HPDE6-E6E7 (cell line): ENCODE measurements at regions not wholly inside any gene's neighbourhood (a gene's known extent, or its start where the extent isn't known, plus 50 kb on each side); places are given as distances from the start of the nearest gene placed in this dataset.

ENCODE experiments used
- DNase-seq: peaks from one replicate; pipeline ENCODE4 v3.0.0; 2011; ENCODE audit warnings: missing footprints; ENCODE audit errors: extremely low spot score

DNA sequence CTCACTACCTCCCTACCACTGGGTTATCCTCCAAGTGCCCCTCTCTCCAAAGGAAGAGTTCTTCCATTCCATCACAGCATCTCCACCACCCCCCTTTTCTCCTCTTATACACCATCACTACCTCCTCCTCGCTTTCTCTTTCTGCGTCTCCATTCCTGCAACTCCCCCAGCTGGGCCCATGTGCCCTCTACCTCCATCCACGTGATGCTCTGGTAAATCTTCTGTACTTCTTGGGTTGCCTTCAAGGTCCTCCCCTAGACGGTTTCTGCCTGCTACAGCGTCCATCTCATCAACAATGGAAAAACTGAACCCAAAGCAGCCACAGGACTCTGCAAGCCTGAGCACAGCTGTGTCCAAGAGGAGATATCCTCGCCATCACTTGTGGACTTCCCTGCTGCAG, 129.5 kb upstream of the SLCO3A1 start:
- DNase-seq, result no peak

DNA sequence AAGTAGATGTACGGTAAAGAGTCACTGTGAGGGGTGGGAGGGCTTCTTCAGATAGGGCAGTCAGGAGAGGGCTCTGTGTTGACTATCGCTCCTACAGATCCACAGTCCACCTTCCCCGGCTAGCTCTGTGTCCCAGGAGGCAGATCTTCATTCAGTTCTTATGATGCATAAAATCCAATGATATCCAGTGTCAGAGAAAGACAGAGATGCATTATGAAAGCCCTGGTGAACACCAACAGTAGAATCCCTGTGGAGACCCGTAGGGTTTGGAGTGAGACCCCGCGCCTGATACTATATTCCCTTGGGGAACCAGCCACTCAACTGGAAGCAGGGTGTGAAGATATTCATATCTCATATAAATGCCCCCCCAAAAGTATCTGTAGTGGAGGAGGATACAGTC, 119.8 kb upstream of the SLCO3A1 start:
- DNase-seq, result no peak

DNA sequence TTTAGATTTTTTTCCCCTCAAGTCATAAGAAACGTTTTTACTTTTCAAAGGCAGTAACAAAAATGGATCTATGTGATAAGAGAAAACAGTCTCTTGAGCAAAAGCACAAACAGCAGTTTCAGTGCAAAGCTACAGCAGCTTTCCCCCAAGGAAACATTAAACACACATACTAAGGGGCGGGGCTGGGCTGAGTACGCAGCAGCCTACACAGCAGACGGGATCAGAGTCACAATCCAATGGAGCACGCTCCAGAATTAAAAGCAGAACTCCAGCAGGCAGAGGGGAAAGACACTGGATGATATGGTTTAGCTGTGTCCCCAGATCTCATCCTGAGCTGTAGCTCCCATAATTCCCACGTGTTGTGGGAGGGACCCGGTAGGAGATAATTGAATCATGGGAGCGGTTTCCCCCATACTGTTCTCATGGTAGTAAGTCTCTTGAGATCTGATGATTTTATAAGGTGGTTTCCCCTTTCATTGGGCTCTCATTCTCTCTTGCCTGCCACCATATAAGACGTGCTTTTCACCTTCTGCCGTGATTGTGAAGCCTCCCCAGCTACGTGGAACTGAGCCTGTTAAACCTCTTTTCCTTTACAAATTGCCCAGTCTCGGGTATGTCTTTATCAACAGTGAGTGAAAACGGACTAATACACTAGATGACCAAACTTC, 116.2 kb upstream of the SLCO3A1 start:
- no peak for DNase-seq

DNA sequence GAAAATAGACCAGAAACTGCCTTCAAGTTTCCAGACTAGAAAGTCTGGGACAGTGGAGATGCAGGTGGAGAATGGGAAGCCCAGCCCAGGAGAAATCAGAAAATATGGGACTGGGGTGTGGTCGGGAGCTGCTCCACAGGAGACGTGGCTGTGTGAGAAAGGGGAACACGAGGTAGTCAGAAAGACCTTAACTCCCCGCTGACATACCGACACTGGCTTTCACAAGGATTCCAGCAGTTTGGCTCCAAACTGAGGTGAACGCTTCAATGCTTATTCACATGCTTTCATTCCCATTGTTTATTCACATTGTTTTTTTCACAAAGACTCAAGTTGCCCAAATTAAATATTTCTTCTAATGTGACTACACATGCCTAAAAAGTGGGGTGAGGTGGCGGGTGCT, 111.5 kb upstream of the SLCO3A1 start:
- no peak for DNase-seq

DNA sequence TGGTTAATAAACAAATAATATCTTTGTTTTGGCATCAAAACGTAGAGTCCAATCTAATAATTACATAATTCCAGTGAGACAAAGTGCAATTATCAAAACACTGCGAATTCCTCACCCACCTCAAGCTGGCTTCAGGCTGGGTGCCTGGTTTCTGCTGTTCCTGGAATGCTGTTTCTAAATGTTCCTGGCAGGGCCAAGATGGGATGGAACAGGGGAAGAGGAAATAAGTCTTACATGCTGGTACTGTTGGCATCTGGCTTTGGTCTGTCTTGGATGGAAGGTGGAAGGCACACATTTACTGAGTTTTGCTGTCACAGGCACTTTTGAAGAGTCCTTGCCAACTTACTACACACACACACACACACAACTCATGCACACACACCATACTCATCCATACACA, 101.9 kb upstream of the SLCO3A1 start:
- no peak for DNase-seq

DNA sequence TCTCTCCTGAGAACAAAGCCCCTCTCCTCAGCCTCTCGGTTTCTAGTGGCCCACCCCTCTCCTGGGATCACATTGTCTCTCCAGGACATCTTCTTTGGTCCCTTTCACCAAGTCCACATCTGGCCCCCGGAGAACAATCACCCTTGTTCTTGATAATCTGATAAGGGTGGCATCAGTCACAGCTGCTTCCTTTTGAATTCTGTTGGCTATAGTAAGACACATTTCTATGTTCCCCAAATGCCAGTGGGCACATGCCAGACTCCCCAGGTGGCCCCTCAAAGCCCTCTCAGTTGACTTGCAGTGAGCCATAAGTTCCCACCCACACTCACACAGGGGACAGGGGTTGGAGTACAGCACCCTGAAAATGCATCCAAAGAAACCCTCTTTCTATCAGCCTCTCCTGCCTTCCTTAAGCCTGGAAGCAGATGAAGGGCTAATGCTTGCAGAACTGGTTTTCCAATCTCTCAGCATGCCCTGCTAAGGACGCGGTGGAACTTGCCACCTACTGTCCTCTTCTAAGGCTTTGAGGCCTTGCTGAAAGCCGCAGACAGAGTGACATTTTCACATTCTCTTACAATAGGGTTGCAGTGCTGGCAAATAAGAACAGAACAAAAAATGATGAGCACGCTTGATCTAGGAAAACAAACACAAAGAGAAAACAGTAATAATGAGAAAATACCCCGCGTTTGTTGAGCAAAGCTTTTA, 101.3 kb upstream of the SLCO3A1 start:
- DNase-seq, result no peak

DNA sequence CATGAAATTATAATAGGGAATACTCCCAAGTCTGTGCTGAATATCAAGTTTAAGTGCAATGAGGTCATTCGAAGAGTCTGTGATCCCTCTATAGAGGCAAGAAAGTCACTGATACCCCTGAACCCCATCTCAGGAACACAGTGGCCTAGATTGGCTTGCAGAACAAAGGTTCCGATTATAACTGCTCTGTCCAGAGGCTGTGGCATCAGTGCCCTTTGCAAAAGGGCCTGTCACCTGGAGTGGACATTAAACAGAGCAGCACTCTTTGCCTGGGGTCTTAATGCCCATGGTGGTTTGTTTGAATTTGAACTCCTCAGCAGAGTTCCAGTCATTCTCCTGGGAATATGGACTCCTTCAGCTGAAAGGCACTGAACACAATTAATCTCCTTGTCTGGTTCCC, 93.9 kb upstream of the SLCO3A1 start:
- no peak for DNase-seq

DNA sequence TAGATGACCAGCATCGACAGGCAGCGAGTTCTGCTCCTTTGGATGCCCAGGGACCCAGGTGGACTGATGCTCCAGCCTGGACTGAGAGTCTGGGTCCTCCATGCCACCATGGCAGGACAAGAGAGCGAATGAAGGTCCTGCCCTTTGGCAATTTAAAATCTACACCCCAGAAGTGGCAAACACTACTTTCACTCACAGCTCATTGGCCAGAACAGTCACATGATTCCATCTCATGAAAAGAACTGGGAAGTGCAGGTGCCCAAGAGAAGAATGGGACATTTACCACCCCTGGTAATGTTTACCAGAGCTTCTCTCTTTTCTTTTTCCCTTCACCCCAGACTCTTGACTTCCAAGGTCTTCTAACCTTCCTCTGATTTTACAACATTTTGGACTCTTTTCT, 87.8 kb upstream of the SLCO3A1 start:
- DNase-seq, result no peak

DNA sequence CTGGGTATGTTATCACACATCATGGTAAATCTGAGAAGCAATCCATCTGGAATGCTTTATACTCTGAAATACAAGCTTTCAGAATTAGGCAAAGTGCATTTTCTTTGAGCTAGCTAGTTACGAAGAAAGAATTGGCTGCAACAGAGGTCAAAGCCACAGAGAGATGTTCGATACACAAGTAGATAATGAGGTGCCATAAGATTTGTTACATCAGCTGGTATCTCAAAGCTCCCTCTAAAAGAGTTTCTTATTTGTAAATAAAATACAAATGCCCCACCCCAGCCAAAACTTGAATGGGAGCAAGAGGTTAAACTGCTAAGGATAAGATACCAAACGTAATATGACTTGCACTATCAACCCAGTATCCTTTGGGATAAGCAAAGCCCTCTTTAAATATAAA, 84.0 kb upstream of the SLCO3A1 start:
- DNase-seq, result no peak

DNA sequence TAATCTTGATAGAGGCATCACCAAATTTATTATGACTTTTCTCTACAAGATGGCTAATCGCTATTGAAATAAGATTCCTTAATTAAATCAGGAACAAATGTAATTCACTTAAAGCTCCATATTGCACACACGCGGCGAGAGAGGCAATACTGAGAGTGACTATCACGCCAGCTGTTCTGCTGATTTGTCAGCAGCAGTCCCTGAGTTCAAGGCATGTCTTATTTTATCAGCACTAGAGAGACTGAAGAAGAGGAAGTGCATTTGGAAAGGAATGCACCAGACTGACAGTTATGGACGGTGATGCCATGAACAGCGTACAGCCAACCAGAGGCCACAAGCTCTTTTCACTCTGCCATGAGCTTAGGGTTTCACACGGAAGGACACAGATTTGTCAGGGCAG, 83.6 kb upstream of the SLCO3A1 start:
- no peak for DNase-seq

DNA sequence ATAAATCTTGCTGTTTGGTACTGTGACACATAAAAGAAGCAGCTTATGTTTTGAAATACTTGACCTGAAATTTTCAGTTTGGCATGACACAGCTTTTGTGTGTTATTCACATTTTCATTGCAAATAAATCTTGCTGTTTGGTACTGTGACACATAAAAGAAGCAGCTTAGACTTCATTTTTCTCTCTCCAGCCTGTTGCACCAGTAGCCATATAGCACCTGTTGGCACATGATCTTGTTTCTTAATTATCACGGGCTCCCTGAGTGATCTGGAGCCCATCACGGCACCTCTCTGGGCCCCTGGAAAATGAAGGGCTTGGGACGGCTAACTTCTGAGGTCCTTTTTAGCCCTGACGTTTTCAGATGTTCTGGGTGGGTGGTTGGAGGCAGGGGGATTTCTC, 77.4 kb upstream of the SLCO3A1 start:
- DNase-seq, result no peak

DNA sequence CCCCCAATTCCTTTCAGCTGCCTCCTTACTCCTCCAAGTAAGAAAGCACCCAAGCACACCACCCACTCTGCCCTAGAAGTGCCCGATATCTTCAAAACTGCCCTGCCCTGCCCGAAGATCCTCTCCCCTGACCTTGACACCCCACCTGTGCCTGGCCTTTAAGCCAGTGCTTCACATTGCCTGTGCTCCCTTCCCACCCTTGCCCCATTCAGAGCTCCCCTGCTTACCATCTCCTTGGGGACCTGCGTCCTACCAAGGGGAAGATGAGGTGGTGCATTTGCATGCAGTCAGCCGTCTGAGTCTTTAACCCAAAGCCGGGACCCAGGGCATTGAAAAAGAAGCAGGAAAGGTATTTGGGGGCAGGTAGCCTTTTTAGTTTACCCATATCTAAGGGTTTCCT, 73.5 kb upstream of the SLCO3A1 start:
- DNase-seq, result no peak

DNA sequence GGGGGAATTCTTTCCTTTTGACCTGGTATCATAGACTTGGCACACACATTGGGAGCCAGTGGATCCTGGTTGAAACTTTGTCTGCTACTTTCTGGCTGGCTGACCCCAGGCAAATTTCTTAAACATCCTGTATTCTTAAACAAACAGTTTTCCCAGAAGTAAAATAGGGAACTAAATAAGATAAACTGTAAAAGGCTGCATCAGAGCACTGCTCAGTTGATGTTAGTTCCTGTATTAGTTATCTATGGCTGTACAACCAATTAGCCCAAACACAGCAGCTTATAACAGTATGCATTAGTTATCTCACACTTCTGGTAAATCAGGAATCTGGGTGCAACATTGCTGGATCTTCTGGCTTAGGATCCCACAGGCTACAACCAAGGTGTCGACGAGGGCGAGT, 73.1 kb upstream of the SLCO3A1 start:
- no peak for DNase-seq

DNA sequence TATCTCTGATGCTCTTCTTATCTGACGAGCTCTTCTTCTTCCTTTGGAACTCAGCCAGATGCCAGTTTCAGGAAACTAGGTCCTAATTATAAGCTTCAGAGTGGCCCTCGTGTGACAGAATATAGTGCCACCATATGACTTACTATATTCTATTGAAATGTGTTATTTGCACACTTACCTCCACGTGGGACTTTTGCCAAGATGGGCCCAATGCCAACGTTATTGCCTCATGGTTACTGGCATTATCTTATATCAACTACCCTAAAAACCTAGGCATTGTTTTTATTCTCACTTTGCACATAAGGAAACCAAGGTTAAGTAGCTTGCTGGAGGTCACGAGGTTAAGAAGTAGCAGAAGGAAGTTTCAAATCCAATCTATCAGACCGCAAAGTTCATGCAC, 71.3 kb upstream of the SLCO3A1 start:
- DNase-seq, result no peak

DNA sequence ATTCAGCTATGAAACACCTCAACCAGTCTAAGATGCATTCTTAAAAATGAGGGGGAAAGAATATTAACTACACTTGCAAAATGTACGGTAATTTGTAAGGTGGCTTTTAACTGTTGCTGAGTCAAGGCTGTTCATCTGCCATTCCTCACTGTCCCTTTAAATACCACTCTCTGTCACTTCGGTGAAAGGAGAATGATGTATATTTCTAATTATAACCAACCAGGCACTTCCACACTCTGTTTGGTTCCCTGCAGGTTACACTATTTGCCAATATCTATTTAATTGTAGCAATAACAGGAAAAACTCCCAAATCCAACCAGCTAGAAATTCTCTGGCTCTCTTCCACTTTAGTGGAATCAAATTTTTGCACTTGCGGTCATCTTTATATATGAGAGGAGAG, 70.5 kb upstream of the SLCO3A1 start:
- no peak for DNase-seq

DNA sequence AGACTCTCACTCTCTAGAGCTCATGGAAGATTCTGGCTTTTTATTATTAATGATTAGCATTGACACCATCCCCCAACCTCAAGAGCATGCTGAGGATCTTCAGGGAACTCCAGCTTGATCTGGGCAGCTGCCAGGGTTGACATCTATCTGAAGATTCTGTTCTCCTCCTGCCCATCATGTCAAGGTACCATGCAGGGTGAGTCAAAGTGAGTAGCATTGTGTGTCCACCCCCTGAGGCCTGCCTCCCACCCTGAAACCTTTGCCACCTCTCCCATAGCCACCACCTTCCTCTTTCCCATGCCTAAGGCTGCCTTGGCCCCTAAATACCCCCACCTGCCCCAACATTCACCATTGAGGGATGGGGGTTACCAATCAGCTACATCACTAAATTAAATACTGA, 70.1 kb upstream of the SLCO3A1 start:
- no peak for DNase-seq

DNA sequence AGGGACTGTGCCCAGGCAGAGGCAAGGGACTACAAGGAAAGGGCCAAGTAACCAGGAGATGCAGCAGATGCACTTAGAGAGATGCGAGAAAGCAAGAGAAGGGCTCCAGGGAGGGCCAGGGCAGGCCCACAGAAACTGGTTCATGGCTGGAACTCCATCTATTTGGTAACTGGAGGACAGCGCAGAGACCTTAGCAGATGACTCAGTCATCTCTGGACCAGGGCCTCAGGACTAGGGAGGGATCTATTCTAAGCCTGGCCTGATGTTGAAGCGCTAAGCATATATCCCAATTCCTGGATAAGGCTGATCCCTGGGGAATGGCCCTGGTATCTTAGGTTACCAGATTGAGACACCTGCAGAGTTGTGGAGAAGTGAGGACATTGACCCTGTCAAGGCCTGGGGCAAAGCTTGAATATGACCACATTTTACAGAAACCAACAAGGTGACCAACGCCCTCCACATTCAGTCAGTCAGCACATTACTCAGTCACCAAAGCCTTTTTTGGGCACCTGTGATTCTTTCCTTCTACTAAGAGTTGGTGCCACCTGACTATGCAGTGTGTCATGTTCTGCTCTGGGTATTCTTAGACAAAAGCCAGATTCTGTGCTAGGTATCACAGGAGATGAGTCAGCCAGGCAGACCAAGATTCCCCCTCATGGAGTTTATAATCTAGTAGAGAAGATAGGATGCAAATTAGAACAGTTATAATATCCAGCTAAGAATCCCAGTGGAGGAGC, 68.4 kb upstream of the SLCO3A1 start:
- no peak for DNase-seq

DNA sequence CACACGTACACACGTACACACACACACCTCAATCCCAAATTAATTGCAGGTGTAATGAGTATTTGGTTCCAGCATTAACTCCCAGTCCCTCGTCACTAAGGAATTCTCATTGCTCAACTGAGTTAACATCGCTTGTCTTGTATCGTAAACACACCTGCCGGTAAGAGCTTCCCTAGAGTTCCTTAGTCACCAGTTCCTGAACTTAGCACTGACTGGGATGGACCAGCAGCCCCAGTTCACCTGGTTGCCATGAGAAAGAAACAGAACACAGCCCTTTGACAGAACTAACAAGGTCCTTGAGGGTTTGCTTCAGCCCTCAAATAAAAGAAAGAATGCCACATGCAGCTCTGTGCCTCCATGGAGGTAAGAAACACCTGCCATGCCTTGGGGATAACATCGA, 66.3 kb upstream of the SLCO3A1 start:
- no peak for DNase-seq

DNA sequence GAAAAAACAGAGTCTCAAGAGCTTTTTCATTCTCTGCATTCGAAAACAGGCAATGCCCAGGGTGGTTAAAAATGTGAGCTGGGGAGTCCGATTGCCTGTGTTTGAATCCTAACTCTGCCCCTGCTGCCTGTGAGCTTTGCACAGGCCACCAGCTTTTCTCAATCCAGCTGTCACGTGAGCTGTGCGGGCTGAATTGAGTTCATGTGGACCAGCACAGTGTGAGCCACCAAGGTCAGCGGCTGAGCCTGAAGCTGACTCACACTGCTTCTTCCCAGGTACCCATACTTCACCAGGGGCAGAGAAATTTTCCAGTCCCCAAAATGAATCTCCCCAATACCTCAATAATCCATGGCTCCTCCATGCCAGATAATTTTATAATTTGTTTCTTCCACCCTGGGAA, 64.4 kb upstream of the SLCO3A1 start:
- DNase-seq, result no peak

DNA sequence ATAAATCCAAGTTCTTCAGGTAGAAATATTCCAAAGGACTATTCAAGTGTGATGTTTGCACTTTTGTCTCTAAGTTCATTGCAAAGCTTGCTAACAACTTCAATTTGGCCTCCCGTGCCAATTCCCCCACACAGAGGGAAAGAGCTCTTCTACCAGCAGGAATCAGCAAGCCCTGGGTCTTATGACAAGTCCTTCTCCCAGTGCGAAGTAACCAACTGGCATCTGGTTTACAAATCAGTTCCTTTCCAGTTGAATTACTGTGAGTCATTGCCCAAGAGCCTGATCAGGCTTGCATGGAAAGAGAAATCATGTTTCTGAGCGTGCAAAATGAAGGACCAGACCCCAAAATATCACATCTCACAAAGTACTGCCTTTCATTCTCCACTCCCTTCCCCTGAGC, 62.7 kb upstream of the SLCO3A1 start:
- peak; percentile 84 for DNase-seq

DNA sequence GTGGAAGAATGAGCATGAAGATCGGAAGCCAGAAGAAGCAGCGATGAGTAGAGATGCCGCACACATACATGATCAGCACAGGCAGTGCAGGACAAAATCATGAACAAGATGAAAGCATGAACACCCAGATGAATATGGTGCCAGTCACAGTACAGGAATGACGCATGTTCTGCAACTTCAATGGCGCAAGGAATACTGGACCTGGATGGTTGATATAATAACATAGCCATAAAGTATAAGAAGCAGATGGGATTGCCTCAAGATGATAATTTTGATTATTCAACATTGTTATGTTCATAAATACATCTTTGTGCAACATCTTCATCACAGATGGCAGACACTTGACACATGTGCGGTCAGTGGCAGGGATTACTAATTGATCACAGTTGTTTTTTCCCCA, 59.7 kb upstream of the SLCO3A1 start:
- DNase-seq, result no peak

DNA sequence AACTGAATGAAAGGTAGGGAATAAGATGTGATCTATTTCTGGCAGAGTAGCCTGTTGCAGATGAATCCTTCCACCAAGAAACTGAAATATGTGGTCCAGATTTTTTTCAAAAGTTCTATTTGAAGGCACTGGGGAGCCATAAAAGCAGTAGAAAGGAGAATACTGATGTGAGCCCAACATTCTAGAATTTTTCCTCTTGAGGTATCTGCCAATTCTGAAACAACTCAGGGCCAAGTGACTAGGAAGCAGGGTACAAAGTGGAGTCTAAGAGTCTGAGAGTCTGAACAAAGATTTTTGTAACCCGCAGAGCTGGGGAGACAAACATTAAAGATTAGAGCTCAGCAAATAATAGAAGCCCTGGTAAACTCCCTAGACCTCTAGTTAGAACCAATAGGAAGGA, 58.3 kb upstream of the SLCO3A1 start:
- no peak for DNase-seq

DNA sequence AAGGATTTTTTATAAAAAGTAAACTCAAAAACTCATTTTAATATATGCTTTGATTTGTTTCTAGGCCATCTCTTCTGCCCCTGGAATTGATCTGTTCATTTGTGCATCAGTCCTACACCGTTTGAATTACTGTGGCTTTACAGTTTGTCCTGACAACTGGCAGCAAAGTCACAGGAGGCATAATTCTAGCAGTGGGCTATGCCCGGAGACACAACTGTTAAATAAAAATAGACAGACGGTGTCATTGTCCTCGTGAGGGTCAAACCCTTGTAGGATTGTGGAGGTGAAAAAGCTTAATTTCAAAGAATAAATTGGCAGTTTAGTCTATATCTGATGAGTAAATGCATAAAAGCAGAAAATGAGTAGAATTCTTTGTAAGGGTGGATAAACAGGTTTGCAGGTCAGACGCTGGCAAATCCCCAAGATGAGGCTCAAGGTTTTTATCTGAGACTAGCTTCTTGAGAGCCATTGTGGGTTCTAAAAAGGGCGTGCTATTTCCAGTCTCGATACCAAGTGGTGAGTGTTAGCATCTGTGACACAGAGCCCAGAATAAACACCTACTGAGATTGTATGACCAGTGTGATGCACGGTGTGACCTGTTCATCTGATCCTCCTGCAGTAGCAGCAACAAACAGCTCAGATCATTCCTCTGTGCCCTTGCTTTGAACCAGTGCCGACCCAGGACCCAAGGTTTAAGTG, 51.5 kb upstream of the SLCO3A1 start:
- DNase-seq, result no peak
